Spleen (tissue), 11 donors: ENCODE measurements at regions not wholly inside any gene's neighbourhood (a gene's known extent, or its start where the extent isn't known, plus 50 kb on each side); places are given as distances from the start of the nearest gene placed in this dataset.

Experiments used
- DNase-seq: peaks from one replicate; pipeline ENCODE4 v3.0.0-alpha.2; 2020
- H3K27ac ChIP-seq, 8 donors: fragments of 200-600 bp; sonication (generic) in 7 of 8; 1 replicate in 4 of 8; 2 replicates in 4 of 8; pipeline versions ENCODE4 v1.5.0 to v1.8.0; 2016 to 2021; ENCODE audit warnings: inconsistent platforms in 4 of 8, mild to moderate bottlenecking in 4 of 8, moderate library complexity in 1 of 8
- H3K27me3 ChIP-seq, 7 donors: fragments of 200-600 bp; sonication (generic) in 6 of 7; replicated peaks in 1 of 7; 1 replicate in 4 of 7; 2 replicates in 3 of 7; pipeline versions ENCODE4 v1.5.0 to v1.8.0; 2016 to 2021; ENCODE audit warnings: inconsistent platforms in 3 of 7, mild to moderate bottlenecking in 1 of 7
- H3K36me3 ChIP-seq, 6 donors: fragments of 200-600 bp; sonication (generic) in 5 of 6; 1 replicate in 4 of 6; 2 replicates in 2 of 6; pipeline versions ENCODE4 v1.5.0 to v1.8.0; 2016 to 2021; ENCODE audit warnings: inconsistent platforms in 2 of 6
- H3K4me1 ChIP-seq, 6 donors: fragments of 200-600 bp; sonication (generic) in 5 of 6; 1 replicate in 3 of 6; 2 replicates in 3 of 6; pipeline versions ENCODE4 v1.5.0 to v1.8.0; 2016 to 2021; ENCODE audit warnings: inconsistent platforms in 3 of 6
- H3K4me3 ChIP-seq, 8 donors: fragments of 200-600 bp; sonication (generic) in 7 of 8; 1 replicate in 4 of 8; 2 replicates in 4 of 8; pipeline versions ENCODE4 v1.5.0 to v1.8.0; 2016 to 2021; ENCODE audit warnings: inconsistent platforms in 4 of 8, mild to moderate bottlenecking in 4 of 8, moderate library complexity in 2 of 8
- H3K9me3 ChIP-seq, 8 donors: fragments of 200-600 bp; sonication (generic) in 7 of 8; 1 replicate in 4 of 8; 2 replicates in 4 of 8; pipeline versions ENCODE4 v1.5.0 to v1.8.0; 2016 to 2021; ENCODE audit warnings: inconsistent platforms in 4 of 8
- CTCF ChIP-seq, 11 experiments: fragments of 200-600 bp in 7 of 11; fragments of 450-650 bp in 4 of 11; sonication (generic) in 4 of 11; IDR thresholded peaks in 8 of 11; conservative IDR thresholded peaks in 3 of 11; 1 replicate in 7 of 11; 2 replicates in 4 of 11; pipeline versions ENCODE4 v1.4.0 to v1.8.0; 2016 to 2021; ENCODE audit warnings: antibody characterized with exemption in 11 of 11, inconsistent platforms in 4 of 11, mild to moderate bottlenecking in 1 of 11
- POLR2A ChIP-seq, 3 donors: fragments of 450-650 bp; IDR thresholded peaks; one replicate each; pipeline ENCODE4 v1.5.1; 2017; ENCODE audit warnings: antibody characterized with exemption in 3 of 3, mild to moderate bottlenecking in 1 of 3
- POLR2AphosphoS5 ChIP-seq, 3 donors: sonication (generic); formaldehyde crosslinking; IDR thresholded peaks; one replicate each; pipeline ENCODE4 v1.5.1; 2017; ENCODE audit warnings: antibody characterized with exemption in 3 of 3
- WGBS, 5 donors: extraction: QIAGEN DNeasy Blood & Tissue Kit in 3 of 5; methylation state at CpG; one replicate each; pipeline versions ENCODE4 v1.1.5 to v1.1.7; 2013 to 2018; 5-methylcytosine and 5-hydroxymethylcytosine counted together
- intact Hi-C: fragments of 100-400 bp; cut with DNase I; formaldehyde crosslinking; loops from one replicate; pipeline ENCODE4 v1.15.0; 2023; ENCODE audit warnings: low total_unique reads
- donor health status: healthy with polysubstance abuse.
- donor health status: DM: no; HTN: no; CAD: no; lungs with moderate emphysema.
- donor health status: DM: no; HTN: no; CAD: no.
- donor health status: Bipolar disorder and iron deficiency.
- donor health status: healthy.
- donor health status: DM: no; HTN: no; CAD: no.
- donor health status: DM: yes; HTN: yes; CAD: no.

GRCh38 chr16:86880316-86881117 lies 302.2 kb downstream of the FOXL1 start:
- intact Hi-C loops, result no loop called here
- Histone ChIP-seq H3K27ac (no peak overlapping the region), H3K9me3 (no peaks in the 10 kb centered on the region), H3K4me3 (no peak overlapping the region), H3K4me1 (no peaks in the 10 kb centered on the region), H3K36me3 (no peaks in the 10 kb centered on the region), H3K27me3 (peaks cover 0 to 97% (median 19%) of the 10 kb centered on the region in 7 donors)
- TF ChIP-seq POLR2A (IDR thresholded peaks at IDR 0.05) (no peak), CTCF (IDR thresholded peaks at IDR 0.05 in 8 of 11, conservative IDR thresholded peaks at IDR 0.05 in 3 of 11) (no peak), POLR2AphosphoS5 (IDR thresholded peaks at IDR 0.05) (no peak)
- 81 to 89% (median 83%) methylated on average over 14 of the region's 14 CpGs for WGBS, 5 donors
- DNase-seq, result peak; percentile 33

GRCh38 chr16:86881118-86881510 lies 302.8 kb downstream of the FOXL1 start:
- DNase-seq, result no peak

GRCh38 chr16:86881861-86882273 lies 303.5 kb downstream of the FOXL1 start:
- H3K9me3 ChIP-seq, result no peaks in the 10 kb centered on the region
- WGBS, 5 donors, result 72 to 90% (median 85%) methylated on average over 15 of the region's 15 CpGs
- DNase-seq, result peak; percentile 20
- no peak overlapping the region for H3K27ac ChIP-seq
- peaks cover 0 to 90% (median 19%) of the 10 kb centered on the region in 7 donors for H3K27me3 ChIP-seq
- no peak overlapping the region for H3K4me3 ChIP-seq
- H3K36me3 ChIP-seq, result no peaks in the 10 kb centered on the region
- intact Hi-C loops, result no loop called here
- H3K4me1 ChIP-seq, result no peaks in the 10 kb centered on the region
- no peak for TF ChIP-seq POLR2A (IDR thresholded peaks at IDR 0.05)
- TF ChIP-seq CTCF (IDR thresholded peaks at IDR 0.05 in 8 of 11, conservative IDR thresholded peaks at IDR 0.05 in 3 of 11), result no peak
- TF ChIP-seq POLR2AphosphoS5 (IDR thresholded peaks at IDR 0.05), result no peak

More at GRCh38 chr16:86881118-86881510, 302.8 kb downstream of the FOXL1 start:
- Histone ChIP-seq H3K9me3 (no peaks in the 10 kb centered on the region), H3K36me3 (no peaks in the 10 kb centered on the region), H3K4me3 (no peak overlapping the region), H3K27me3 (peaks cover 0 to 97% (median 19%) of the 10 kb centered on the region in 7 donors), H3K27ac (no peak overlapping the region), H3K4me1 (no peaks in the 10 kb centered on the region)
- intact Hi-C loops, result no loop called here
- 83 to 88% (median 85%) methylated on average over 12 of the region's 12 CpGs for WGBS, 5 donors
- no peak for TF ChIP-seq CTCF (IDR thresholded peaks at IDR 0.05 in 8 of 11, conservative IDR thresholded peaks at IDR 0.05 in 3 of 11)
- no peak for TF ChIP-seq POLR2A (IDR thresholded peaks at IDR 0.05)
- no peak for TF ChIP-seq POLR2AphosphoS5 (IDR thresholded peaks at IDR 0.05)

- intact Hi-C loops, result no loop called here
- H3K4me3 ChIP-seq, result no peak overlapping the region
- H3K36me3 ChIP-seq, result no peaks in the 10 kb centered on the region
- H3K9me3 ChIP-seq, result no peaks in the 10 kb centered on the region
- 10 to 23% (median 14%) methylated on average over 6 of the region's 6 CpGs for WGBS, 5 donors
- H3K4me1 ChIP-seq, result no peaks in the 10 kb centered on the region
- DNase-seq, result peak; percentile 33
- TF ChIP-seq POLR2AphosphoS5 (IDR thresholded peaks at IDR 0.05) (no peak), CTCF (IDR thresholded peaks at IDR 0.05 in 8 of 11, conservative IDR thresholded peaks at IDR 0.05 in 3 of 11) (no peak), POLR2A (IDR thresholded peaks at IDR 0.05) (no peak)
- H3K27ac ChIP-seq, result no peak overlapping the region
- H3K27me3 ChIP-seq, result peaks cover 0 to 89% (median 19%) of the 10 kb centered on the region in 7 donors
Observed at GRCh38 chr16:86882586-86883280, 304.4 kb downstream of the FOXL1 start.
